Uterus (tissue), 3 donors: ENCODE measurements at regions not wholly inside any gene's neighbourhood (a gene's known extent, or its start where the extent isn't known, plus 50 kb on each side); places are given as distances from the start of the nearest gene placed in this dataset.

ENCODE experiments used
- DNase-seq, 2 donors: peaks; one replicate each; pipeline ENCODE4 v3.0.0-alpha.2; 2019 to 2020
- H3K27ac ChIP-seq, 2 donors: fragments of 200-600 bp; sonication (generic); 1 replicate in 1 of 2; 2 replicates in 1 of 2; pipeline ENCODE4 v1.5.1; 2016 to 2018
- H3K27me3 ChIP-seq, 2 donors: fragments of 200-600 bp; sonication (generic); one replicate each; pipeline ENCODE4 v1.5.1; 2018 to 2019; ENCODE audit warnings: control low read depth in 1 of 2
- H3K36me3 ChIP-seq, 2 donors: fragments of 200-600 bp; sonication (generic); one replicate each; pipeline ENCODE4 v1.5.1; 2019; ENCODE audit warnings: control low read depth in 1 of 2
- H3K4me1 ChIP-seq, 2 donors: fragments of 200-600 bp; sonication (generic); one replicate each; pipeline ENCODE4 v1.5.1; 2018 to 2019; ENCODE audit warnings: control low read depth in 1 of 2
- H3K4me3 ChIP-seq, 2 donors: fragments of 200-600 bp; sonication (generic); 1 replicate in 1 of 2; 2 replicates in 1 of 2; pipeline ENCODE4 v1.5.1; 2018 to 2019; ENCODE audit warnings: mild to moderate bottlenecking in 1 of 2
- H3K9me3 ChIP-seq, 2 donors: fragments of 200-600 bp; sonication (generic); one replicate each; pipeline ENCODE4 v1.5.1; 2019; ENCODE audit warnings: control low read depth in 1 of 2
- CTCF ChIP-seq, 4 experiments: fragments of 200-600 bp in 2 of 4; fragments of 450-650 bp in 2 of 4; sonication (generic) in 2 of 4; IDR thresholded peaks; one replicate each; pipeline ENCODE4 v1.5.1; 2016 to 2019; ENCODE audit warnings: antibody characterized with exemption in 4 of 4, mild to moderate bottlenecking in 2 of 4, moderate library complexity in 1 of 4
- POLR2A ChIP-seq, 2 donors: fragments of 450-650 bp; IDR thresholded peaks; one replicate each; pipeline ENCODE4 v1.6.1; 2016; ENCODE audit warnings: antibody characterized with exemption in 2 of 2, mild to moderate bottlenecking in 1 of 2, moderate library complexity in 1 of 2
- intact Hi-C: fragments of 100-400 bp; cut with DNase I; formaldehyde crosslinking; loops from one replicate; pipeline ENCODE4 v1.15.1; 2023; ENCODE audit warnings: low total_unique reads
- donor health status: DM: yes; HTN: yes; CAD: no.

DNA sequence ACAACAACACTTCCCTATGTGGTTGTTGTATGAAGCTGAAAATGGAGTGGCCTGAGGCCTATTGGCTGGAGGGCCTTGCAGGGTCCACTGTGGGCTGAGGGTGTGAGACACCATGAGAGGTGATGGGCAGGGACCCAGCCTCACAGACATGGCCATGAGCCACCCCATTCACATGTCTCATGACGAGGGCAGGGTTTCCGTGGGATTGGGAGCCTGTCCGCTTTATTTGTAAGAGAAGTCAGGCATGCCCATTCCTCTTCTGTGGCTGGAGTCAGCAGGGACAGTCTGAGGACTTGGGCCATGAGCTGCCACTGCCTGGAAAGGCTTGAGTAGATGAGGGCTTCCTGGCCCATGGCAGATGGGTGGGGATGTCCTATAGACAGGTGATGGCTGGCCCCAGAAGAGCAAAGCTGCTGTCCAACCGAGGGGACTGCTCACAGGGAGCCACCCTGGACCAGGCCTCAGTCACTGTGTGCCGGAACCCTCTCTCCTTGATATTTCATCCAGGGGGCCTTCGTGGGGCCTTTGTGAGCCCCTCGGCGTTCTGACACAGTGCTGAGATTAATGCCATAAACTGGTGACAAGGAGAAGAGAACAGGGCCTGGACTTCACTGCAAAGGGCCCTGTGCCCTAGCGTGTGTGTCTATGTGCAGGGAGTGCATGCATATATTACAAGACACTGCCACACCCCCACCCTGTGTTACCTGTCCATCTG lies 971.9 kb downstream of the BRD1 start:
- Histone ChIP-seq H3K27ac (no peak overlapping the region), H3K27me3 (no peaks in the 10 kb centered on the region), H3K36me3 (no peaks in the 10 kb centered on the region), H3K9me3 (no peaks in the 10 kb centered on the region), H3K4me1 (no peaks in the 10 kb centered on the region), H3K4me3 (no peak overlapping the region)
- TF ChIP-seq POLR2A (IDR thresholded peaks at IDR 0.05) (no peak), CTCF (IDR thresholded peaks at IDR 0.05) (no peak)
- no peak for DNase-seq
- intact Hi-C loops, result no loop called here

GRCh38 chr22:48855013-48855412 lies 972.7 kb downstream of the BRD1 start:
- intact Hi-C loops, result no loop called here
- Histone ChIP-seq H3K27ac (no peak overlapping the region), H3K9me3 (no peaks in the 10 kb centered on the region), H3K4me3 (no peak overlapping the region), H3K27me3 (no peaks in the 10 kb centered on the region), H3K36me3 (no peaks in the 10 kb centered on the region), H3K4me1 (no peaks in the 10 kb centered on the region)
- TF ChIP-seq POLR2A (IDR thresholded peaks at IDR 0.05) (no peak), CTCF (IDR thresholded peaks at IDR 0.05) (no peak)
- DNase-seq, result no peak

GRCh38 chr22:48853627-48854240 lies 973.9 kb downstream of the BRD1 start:
- TF ChIP-seq POLR2A (IDR thresholded peaks at IDR 0.05), result no peak
- no peak for TF ChIP-seq CTCF (IDR thresholded peaks at IDR 0.05)
- Histone ChIP-seq H3K4me1 (no peaks in the 10 kb centered on the region), H3K4me3 (no peak overlapping the region), H3K36me3 (no peaks in the 10 kb centered on the region), H3K27me3 (no peaks in the 10 kb centered on the region), H3K27ac (no peak overlapping the region), H3K9me3 (no peaks in the 10 kb centered on the region)
- no peak for DNase-seq
- intact Hi-C loops, result no loop called here

DNA sequence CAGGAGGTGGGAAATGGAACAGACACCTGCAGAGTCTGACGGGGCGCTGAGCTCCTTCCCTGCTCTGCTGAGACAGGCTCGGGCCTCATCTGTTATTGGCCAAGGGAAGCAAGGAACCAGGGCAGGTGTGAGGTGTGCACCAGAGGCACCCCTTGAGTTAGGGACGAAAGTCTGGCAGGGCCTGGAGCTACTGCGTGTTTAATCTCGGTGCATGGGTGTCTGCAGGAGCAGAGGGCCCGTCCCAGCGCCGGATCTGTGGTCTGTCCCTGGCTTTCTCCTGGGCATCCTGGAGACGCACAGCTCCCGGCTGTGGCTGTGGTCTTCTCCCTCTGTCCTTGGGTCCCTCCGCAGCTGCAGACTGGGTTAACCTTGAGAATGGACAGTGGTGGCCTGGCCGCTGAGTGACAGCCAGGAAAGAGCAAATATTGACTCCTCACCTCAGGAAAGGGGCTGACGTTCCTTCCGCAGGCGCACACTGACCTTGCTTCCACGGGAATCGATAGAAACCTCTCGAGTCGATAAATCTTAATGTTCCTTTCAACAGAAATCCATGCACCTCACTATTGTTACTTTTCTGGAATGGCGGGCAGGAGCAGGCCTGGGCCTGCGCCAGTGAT lies 975.6 kb downstream of the BRD1 start:
- Histone ChIP-seq H3K9me3 (no peaks in the 10 kb centered on the region), H3K4me3 (no peak overlapping the region), H3K27ac (no peak overlapping the region), H3K36me3 (no peaks in the 10 kb centered on the region), H3K27me3 (no peaks in the 10 kb centered on the region), H3K4me1 (no peaks in the 10 kb centered on the region)
- intact Hi-C loops, result no loop called here
- no peak for DNase-seq
- no peak for TF ChIP-seq POLR2A (IDR thresholded peaks at IDR 0.05)
- TF ChIP-seq CTCF (IDR thresholded peaks at IDR 0.05), result no peak

DNA sequence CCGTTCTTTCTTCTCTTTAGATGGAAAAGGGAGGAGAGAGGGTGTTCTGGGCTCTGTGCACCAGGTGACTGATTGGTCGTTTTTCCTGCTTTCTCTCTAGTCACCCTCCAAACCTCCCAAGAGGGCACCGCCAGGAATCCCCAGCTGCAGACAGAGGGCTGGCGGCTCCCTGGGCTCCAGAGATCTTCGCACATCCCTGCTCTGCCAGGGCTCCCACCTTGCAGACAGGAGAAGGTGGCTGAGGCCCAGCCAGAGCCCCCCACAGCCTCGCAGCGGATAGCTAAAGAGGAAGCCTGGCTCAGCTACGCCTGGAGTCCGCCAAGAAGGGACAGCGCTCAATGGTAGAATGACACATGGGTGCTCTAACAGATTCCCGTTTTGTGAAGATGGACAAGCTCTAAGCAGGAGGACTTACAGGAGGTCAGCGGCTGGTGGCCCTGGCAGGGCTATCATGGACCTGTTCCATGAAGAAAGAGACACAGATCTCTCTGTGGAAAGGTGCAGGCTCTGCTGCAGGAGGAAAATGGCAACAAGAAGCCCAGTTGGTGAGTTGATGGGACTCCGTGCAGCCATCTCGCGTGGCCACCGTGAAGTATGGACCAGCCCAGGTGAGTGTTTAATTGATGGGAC lies 976.9 kb downstream of the BRD1 start:
- H3K27me3 ChIP-seq, result no peaks in the 10 kb centered on the region
- H3K27ac ChIP-seq, result no peak overlapping the region
- H3K4me1 ChIP-seq, result no peaks in the 10 kb centered on the region
- intact Hi-C loops, result no loop called here
- no peak for DNase-seq
- TF ChIP-seq POLR2A (IDR thresholded peaks at IDR 0.05) (no peak), CTCF (IDR thresholded peaks at IDR 0.05) (no peak)
- H3K4me3 ChIP-seq, result no peak overlapping the region
- H3K36me3 ChIP-seq, result no peaks in the 10 kb centered on the region
- no peaks in the 10 kb centered on the region for H3K9me3 ChIP-seq
